ENCODE measurements at regions not wholly inside any gene's neighbourhood (a gene's known extent, or its start where the extent isn't known, plus 50 kb on each side); places are given as distances from the start of the nearest gene placed in this dataset.

- Histone ChIP-seq H3K36me3 (ENCODE audit: control insufficient read depth in 1 of 2, insufficient read depth in 2 of 2, low read length in 2 of 2) (no peaks in the 10 kb centered on the region), H3K27me3 (ENCODE audit: insufficient read depth, low read length) (no peaks in the 10 kb centered on the region), H4K20me1 (ENCODE audit: insufficient read depth) (no peaks in the 10 kb centered on the region), H3K9ac (ENCODE audit: low read length) (no peak overlapping the region), H3K4me1 (ENCODE audit: control insufficient read depth in 1 of 2, insufficient read depth in 2 of 2, low read length in 2 of 2) (no peaks in the 10 kb centered on the region), H3K79me2 (ENCODE audit: insufficient read depth, low read length) (no peaks in the 10 kb centered on the region), H3K4me2 (ENCODE audit: low read length) (no peak overlapping the region), H3K9me2 (ENCODE audit: insufficient read depth) (no peaks in the 10 kb centered on the region), H2AFZ (ENCODE audit: low read depth, low read length, poor library complexity, severe bottlenecking) (no peak overlapping the region), H3K4me3 (replicated peaks in 1 of 2; ENCODE audit: low read depth in 1 of 2, low read length in 2 of 2) (no peak overlapping the region), H3K9me3 (ENCODE audit: control insufficient read depth in 1 of 2, insufficient read depth in 1 of 2, low read depth in 1 of 2, low read length in 2 of 2) (peaks cover 0 to 4% of the 10 kb centered on the region in 2 experiments; a peak in 2 of 4 replicates), H3K27ac (ENCODE audit: low read depth, low read length) (no peak overlapping the region)
- DNase-seq (ENCODE audit: low read depth, low spot score) (no peak), ATAC-seq (no peak)
- intact Hi-C loops (cut with micrococcal nuclease), result no loop called here
- POLR2A ChIA-PET, result no interaction called here
- CTCF ChIA-PET, result no interaction called here
- RAD21 ChIA-PET (ENCODE audit: low non-redundant PET in 1 of 2, low total read pairs in 2 of 2, uncharacterized antibody in 2 of 2, unreplicated experiment in 2 of 2), result no interaction called here
- BruUV-seq (replicated peaks), result no TSS peak
- TF ChIP-seq FOSL1 (IDR thresholded peaks at IDR 0.05; ENCODE audit: low read depth) (no peak), EZH2 (IDR thresholded peaks at IDR 0.05) (no peak), ZBTB33 (IDR thresholded peaks at IDR 0.05; ENCODE audit: extremely low read depth, insufficient replicate concordance, low read length) (no peak), RAD21 (IDR thresholded peaks at IDR 0.05; ENCODE audit: low read depth) (no peak), ELF1 (IDR thresholded peaks at IDR 0.05; ENCODE audit: borderline replicate concordance, low read depth) (no peak), ZNF274 (IDR thresholded peaks at IDR 0.05; ENCODE audit: low read depth, low read length) (no peak), MAX (IDR thresholded peaks at IDR 0.05) (no peak), CTCF (IDR thresholded peaks at IDR 0.05 in 2 of 3, conservative IDR thresholded peaks at IDR 0.05 in 1 of 3; ENCODE audit: borderline replicate concordance in 1 of 3, insufficient read depth in 1 of 3, low read depth in 2 of 3, low read length in 2 of 3) (no peak), ZFX (IDR thresholded peaks at IDR 0.05) (no peak)
- TF ChIP-seq, protein P1, sequence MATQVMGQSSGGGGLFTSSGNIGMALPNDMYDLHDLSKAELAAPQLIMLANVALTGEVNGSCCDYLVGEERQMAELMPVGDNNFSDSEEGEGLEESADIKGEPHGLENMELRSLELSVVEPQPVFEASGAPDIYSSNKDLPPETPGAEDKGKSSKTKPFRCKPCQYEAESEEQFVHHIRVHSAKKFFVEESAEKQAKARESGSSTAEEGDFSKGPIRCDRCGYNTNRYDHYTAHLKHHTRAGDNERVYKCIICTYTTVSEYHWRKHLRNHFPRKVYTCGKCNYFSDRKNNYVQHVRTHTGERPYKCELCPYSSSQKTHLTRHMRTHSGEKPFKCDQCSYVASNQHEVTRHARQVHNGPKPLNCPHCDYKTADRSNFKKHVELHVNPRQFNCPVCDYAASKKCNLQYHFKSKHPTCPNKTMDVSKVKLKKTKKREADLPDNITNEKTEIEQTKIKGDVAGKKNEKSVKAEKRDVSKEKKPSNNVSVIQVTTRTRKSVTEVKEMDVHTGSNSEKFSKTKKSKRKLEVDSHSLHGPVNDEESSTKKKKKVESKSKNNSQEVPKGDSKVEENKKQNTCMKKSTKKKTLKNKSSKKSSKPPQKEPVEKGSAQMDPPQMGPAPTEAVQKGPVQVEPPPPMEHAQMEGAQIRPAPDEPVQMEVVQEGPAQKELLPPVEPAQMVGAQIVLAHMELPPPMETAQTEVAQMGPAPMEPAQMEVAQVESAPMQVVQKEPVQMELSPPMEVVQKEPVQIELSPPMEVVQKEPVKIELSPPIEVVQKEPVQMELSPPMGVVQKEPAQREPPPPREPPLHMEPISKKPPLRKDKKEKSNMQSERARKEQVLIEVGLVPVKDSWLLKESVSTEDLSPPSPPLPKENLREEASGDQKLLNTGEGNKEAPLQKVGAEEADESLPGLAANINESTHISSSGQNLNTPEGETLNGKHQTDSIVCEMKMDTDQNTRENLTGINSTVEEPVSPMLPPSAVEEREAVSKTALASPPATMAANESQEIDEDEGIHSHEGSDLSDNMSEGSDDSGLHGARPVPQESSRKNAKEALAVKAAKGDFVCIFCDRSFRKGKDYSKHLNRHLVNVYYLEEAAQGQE (IDR thresholded peaks at IDR 0.05; ENCODE audit: low read depth), result no peak
Measured at GRCh38 chr3:22039161-22039560, 288.2 kb upstream of the ZNF385D start.
